ENCODE measurements at regions not wholly inside any gene's neighbourhood (a gene's known extent, or its start where the extent isn't known, plus 50 kb on each side); places are given as distances from the start of the nearest gene placed in this dataset.
"Not testable (repeated sequence)": the region's sequence is repeated elsewhere in the genome, so short reads cannot be mapped to it uniquely, and the experiment has no call there.

- in situ Hi-C loops (cut with MboI; ENCODE audit: low pct_ligation_motif_present in 1 of 4, low pct_unique_long_range_greater_than_20kb in 1 of 4, low sequenced_read_pairs in 3 of 4); intact Hi-C loops (cut with DNase I; ENCODE audit: low total_unique reads); H3K9me3 ChIP-seq: not testable (repeated sequence)
Measured at GRCh38 chr2:87258887-87259286, 237.2 kb upstream of the PLGLB1 start.

GRCh38 chr2:87262184-87262702 is 240.6 kb upstream of the PLGLB1 start:
- in situ Hi-C loops (cut with MboI; ENCODE audit: low pct_ligation_motif_present in 1 of 4, low pct_unique_long_range_greater_than_20kb in 1 of 4, low sequenced_read_pairs in 3 of 4); H3K27me3 ChIP-seq; H3K27ac ChIP-seq; H3K36me3 ChIP-seq; H3K4me1 ChIP-seq; H3K4me3 ChIP-seq; H3K9me3 ChIP-seq; intact Hi-C loops (cut with DNase I; ENCODE audit: low total_unique reads); DNase-seq: not testable (repeated sequence)
- WGBS, 2 donors (ENCODE audit: low coverage in 1 of 2), result 100% methylated on average over 2 of the region's 4 CpGs; no CpG with 5 or more reads in 1 of the 2 donors

More at GRCh38 chr2:87258887-87259286, 237.2 kb upstream of the PLGLB1 start:
- H3K27ac ChIP-seq, H3K4me1 ChIP-seq, H3K27me3 ChIP-seq, DNase-seq, H3K36me3 ChIP-seq, H3K4me3 ChIP-seq: not testable (repeated sequence)
- no CpG with 5 or more reads among the region's 7 CpGs for WGBS, 2 donors (ENCODE audit: low coverage in 1 of 2)

GRCh38 chr2:87263868-87264518 is 242.3 kb upstream of the PLGLB1 start:
- intact Hi-C loops (cut with DNase I; ENCODE audit: low total_unique reads), result not testable (repeated sequence)
- 25% methylated on average over 1 of the region's 3 CpGs; no CpG with 5 or more reads in 1 of the 2 donors for WGBS, 2 donors (ENCODE audit: low coverage in 1 of 2)

GRCh38 chr2:87275192-87275591 is 253.5 kb upstream of the PLGLB1 start:
- H3K4me1 ChIP-seq; H3K27me3 ChIP-seq; intact Hi-C loops (cut with DNase I; ENCODE audit: low total_unique reads); H3K36me3 ChIP-seq; DNase-seq; H3K9me3 ChIP-seq; H3K27ac ChIP-seq; H3K4me3 ChIP-seq; in situ Hi-C loops (cut with MboI; ENCODE audit: low pct_ligation_motif_present in 1 of 4, low pct_unique_long_range_greater_than_20kb in 1 of 4, low sequenced_read_pairs in 3 of 4): not testable (repeated sequence)
- WGBS, 2 donors (ENCODE audit: low coverage in 1 of 2), result 83% methylated on average over 2 of the region's 2 CpGs; no CpG with 5 or more reads in 1 of the 2 donors

More at GRCh38 chr2:87263868-87264518, 242.3 kb upstream of the PLGLB1 start:
- H3K27me3 ChIP-seq; in situ Hi-C loops (cut with MboI; ENCODE audit: low pct_ligation_motif_present in 1 of 4, low pct_unique_long_range_greater_than_20kb in 1 of 4, low sequenced_read_pairs in 3 of 4); H3K27ac ChIP-seq; H3K36me3 ChIP-seq; DNase-seq; H3K4me3 ChIP-seq; H3K9me3 ChIP-seq; H3K4me1 ChIP-seq: not testable (repeated sequence)

- H3K36me3 ChIP-seq; H3K27ac ChIP-seq; intact Hi-C loops (cut with DNase I; ENCODE audit: low total_unique reads); H3K4me3 ChIP-seq; H3K9me3 ChIP-seq; H3K4me1 ChIP-seq; in situ Hi-C loops (cut with MboI; ENCODE audit: low pct_ligation_motif_present in 1 of 4, low pct_unique_long_range_greater_than_20kb in 1 of 4, low sequenced_read_pairs in 3 of 4); H3K27me3 ChIP-seq; DNase-seq: not testable (repeated sequence)
- WGBS, 2 donors (ENCODE audit: low coverage in 1 of 2), result 74% methylated on average over 3 of the region's 5 CpGs; no CpG with 5 or more reads in 1 of the 2 donors
Measured at GRCh38 chr2:87275974-87276629, 254.5 kb upstream of the PLGLB1 start.

GRCh38 chr2:87276673-87277072 is 255.0 kb upstream of the PLGLB1 start:
- in situ Hi-C loops (cut with MboI; ENCODE audit: low pct_ligation_motif_present in 1 of 4, low pct_unique_long_range_greater_than_20kb in 1 of 4, low sequenced_read_pairs in 3 of 4); H3K36me3 ChIP-seq; H3K27me3 ChIP-seq; H3K9me3 ChIP-seq; DNase-seq; intact Hi-C loops (cut with DNase I; ENCODE audit: low total_unique reads); H3K4me1 ChIP-seq; H3K27ac ChIP-seq; H3K4me3 ChIP-seq: not testable (repeated sequence)
- 94 to 100% methylated on average over 1 to 2 of the region's 2 CpGs for WGBS, 2 donors (ENCODE audit: low coverage in 1 of 2)

- DNase-seq; H3K9me3 ChIP-seq; in situ Hi-C loops (cut with MboI; ENCODE audit: low pct_ligation_motif_present in 1 of 4, low pct_unique_long_range_greater_than_20kb in 1 of 4, low sequenced_read_pairs in 3 of 4); H3K36me3 ChIP-seq; H3K4me1 ChIP-seq; H3K4me3 ChIP-seq; intact Hi-C loops (cut with DNase I; ENCODE audit: low total_unique reads); H3K27me3 ChIP-seq; H3K27ac ChIP-seq: not testable (repeated sequence)
- WGBS, 2 donors (ENCODE audit: low coverage in 1 of 2), result no CpG with 5 or more reads among the region's 3 CpGs
Measured at GRCh38 chr2:87277734-87278133, 256.1 kb upstream of the PLGLB1 start.

GRCh38 chr2:87280596-87281355 is 259.1 kb upstream of the PLGLB1 start:
- in situ Hi-C loops (cut with MboI; ENCODE audit: low pct_ligation_motif_present in 1 of 4, low pct_unique_long_range_greater_than_20kb in 1 of 4, low sequenced_read_pairs in 3 of 4); H3K27me3 ChIP-seq; intact Hi-C loops (cut with DNase I; ENCODE audit: low total_unique reads); H3K36me3 ChIP-seq; H3K4me1 ChIP-seq; DNase-seq; H3K27ac ChIP-seq; H3K4me3 ChIP-seq; H3K9me3 ChIP-seq: not testable (repeated sequence)
- WGBS, 2 donors (ENCODE audit: low coverage in 1 of 2), result no CpG with 5 or more reads among the region's 10 CpGs

GRCh38 chr2:87283735-87284470 is 262.3 kb upstream of the PLGLB1 start:
- H3K36me3 ChIP-seq; in situ Hi-C loops (cut with MboI; ENCODE audit: low pct_ligation_motif_present in 1 of 4, low pct_unique_long_range_greater_than_20kb in 1 of 4, low sequenced_read_pairs in 3 of 4); DNase-seq; H3K27ac ChIP-seq; intact Hi-C loops (cut with DNase I; ENCODE audit: low total_unique reads); H3K27me3 ChIP-seq; H3K4me3 ChIP-seq; H3K9me3 ChIP-seq; H3K4me1 ChIP-seq: not testable (repeated sequence)
- 67 to 83% methylated on average over 3 to 16 of the region's 18 CpGs for WGBS, 2 donors (ENCODE audit: low coverage in 1 of 2)

- H3K36me3 ChIP-seq; intact Hi-C loops (cut with DNase I; ENCODE audit: low total_unique reads); H3K4me3 ChIP-seq; DNase-seq; in situ Hi-C loops (cut with MboI; ENCODE audit: low pct_ligation_motif_present in 1 of 4, low pct_unique_long_range_greater_than_20kb in 1 of 4, low sequenced_read_pairs in 3 of 4); H3K4me1 ChIP-seq; H3K27ac ChIP-seq; H3K9me3 ChIP-seq; H3K27me3 ChIP-seq: not testable (repeated sequence)
- WGBS, 2 donors (ENCODE audit: low coverage in 1 of 2), result no CpG with 5 or more reads among the region's 9 CpGs
Measured at GRCh38 chr2:87284471-87284772, 262.8 kb upstream of the PLGLB1 start.
